WTC11 (cell line): ENCODE measurements at regions not wholly inside any gene's neighbourhood (a gene's known extent, or its start where the extent isn't known, plus 50 kb on each side); places are given as distances from the start of the nearest gene placed in this dataset.

Source experiments
- CTCF ChIP-seq: fragments of 200-600 bp; IDR thresholded peaks from 2 replicates; pipeline ENCODE4 v1.8.0; 2022; ENCODE audit warnings: antibody characterized with exemption
- TF ChIP-seq, protein P1 (sequence below): sonication (generic); formaldehyde crosslinking; conservative IDR thresholded peaks from 2 replicates; pipeline ENCODE4 v1.8.1; 2022; ENCODE audit warnings: mild to moderate bottlenecking, missing genetic modification reagents
- TF ChIP-seq, protein P2 (sequence below): sonication (generic); formaldehyde crosslinking; IDR thresholded peaks from 2 replicates; pipeline ENCODE4 v1.8.1; 2023; ENCODE audit warnings: mild to moderate bottlenecking, missing genetic modification reagents, moderate library complexity

- TF ChIP-seq, protein P1, sequence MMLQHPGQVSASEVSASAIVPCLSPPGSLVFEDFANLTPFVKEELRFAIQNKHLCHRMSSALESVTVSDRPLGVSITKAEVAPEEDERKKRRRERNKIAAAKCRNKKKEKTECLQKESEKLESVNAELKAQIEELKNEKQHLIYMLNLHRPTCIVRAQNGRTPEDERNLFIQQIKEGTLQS (CRISPR knock-in tag): no peak
- TF ChIP-seq CTCF: no peak
- TF ChIP-seq, protein P2, sequence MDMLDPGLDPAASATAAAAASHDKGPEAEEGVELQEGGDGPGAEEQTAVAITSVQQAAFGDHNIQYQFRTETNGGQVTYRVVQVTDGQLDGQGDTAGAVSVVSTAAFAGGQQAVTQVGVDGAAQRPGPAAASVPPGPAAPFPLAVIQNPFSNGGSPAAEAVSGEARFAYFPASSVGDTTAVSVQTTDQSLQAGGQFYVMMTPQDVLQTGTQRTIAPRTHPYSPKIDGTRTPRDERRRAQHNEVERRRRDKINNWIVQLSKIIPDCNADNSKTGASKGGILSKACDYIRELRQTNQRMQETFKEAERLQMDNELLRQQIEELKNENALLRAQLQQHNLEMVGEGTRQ (CRISPR knock-in tag): no peak
Measured at GRCh38 chr6:153340568-153340967, 209.5 kb upstream of the RGS17 start.
